NCI-H2081 (cell line): ENCODE measurements at regions not wholly inside any gene's neighbourhood (a gene's known extent, or its start where the extent isn't known, plus 50 kb on each side); places are given as distances from the start of the nearest gene placed in this dataset.
"Not testable (repeated sequence)": the region's sequence is repeated elsewhere in the genome, so short reads cannot be mapped to it uniquely, and the experiment has no call there.

ENCODE experiments used
- DNase-seq, 2 experiments: peaks; one replicate each; lab custom pipeline; 2025; lab: John Stamatoyannopoulos, UW

GRCh38 chr6:155936127-155936526 lies 480.5 kb upstream of the NOX3 start:
- no peak for DNase-seq

- DNase-seq: no peak
Observed at GRCh38 chr6:155916846-155917624, 461.4 kb upstream of the NOX3 start.

GRCh38 chr6:155915651-155916050 lies 460.0 kb upstream of the NOX3 start:
- no peak for DNase-seq

- DNase-seq: no peak
Observed at GRCh38 chr6:155913816-155914215, 458.2 kb upstream of the NOX3 start.

- DNase-seq: no peak
Observed at GRCh38 chr6:155909710-155910109, 454.1 kb upstream of the NOX3 start.

- no peak for DNase-seq
Observed at GRCh38 chr6:155895641-155896040, 440.0 kb upstream of the NOX3 start.

GRCh38 chr6:155894758-155895157 lies 439.1 kb upstream of the NOX3 start:
- DNase-seq: no peak

GRCh38 chr6:155894262-155894661 lies 438.6 kb upstream of the NOX3 start:
- DNase-seq: no peak

GRCh38 chr6:155890409-155890808 lies 434.8 kb upstream of the NOX3 start:
- no peak for DNase-seq

GRCh38 chr6:155889410-155889809 lies 433.8 kb upstream of the NOX3 start:
- DNase-seq: no peak

- DNase-seq: no peak
Observed at GRCh38 chr6:155887421-155887820, 431.8 kb upstream of the NOX3 start.

GRCh38 chr6:155883741-155884140 lies 428.1 kb upstream of the NOX3 start:
- no peak for DNase-seq

GRCh38 chr6:155883334-155883731 lies 427.7 kb upstream of the NOX3 start:
- DNase-seq: no peak

- DNase-seq: no peak
Observed at GRCh38 chr6:155882527-155883333, 427.1 kb upstream of the NOX3 start.

GRCh38 chr6:155881826-155882526 lies 426.3 kb upstream of the NOX3 start:
- DNase-seq: no peak

GRCh38 chr6:155880900-155881299 lies 425.3 kb upstream of the NOX3 start:
- no peak for DNase-seq

- DNase-seq: no peak
Observed at GRCh38 chr6:155872961-155873360, 417.3 kb upstream of the NOX3 start.

- no peak for DNase-seq
Observed at GRCh38 chr6:155867682-155868081, 412.0 kb upstream of the NOX3 start.

- not testable (repeated sequence) for DNase-seq
Observed at GRCh38 chr6:155866676-155867390, 411.2 kb upstream of the NOX3 start.

- no peak for DNase-seq
Observed at GRCh38 chr6:155861821-155862220, 406.2 kb upstream of the NOX3 start.

- not testable (repeated sequence) for DNase-seq
Observed at GRCh38 chr6:155858906-155859305, 403.3 kb upstream of the NOX3 start.

- no peak for DNase-seq
Observed at GRCh38 chr6:155854787-155855186, 399.1 kb upstream of the NOX3 start.
